ENCODE measurements at regions not wholly inside any gene's neighbourhood (a gene's known extent, or its start where the extent isn't known, plus 50 kb on each side); places are given as distances from the start of the nearest gene placed in this dataset.

GRCh38 chr1:193498088-193498655 lies 311.8 kb upstream of the B3GALT2 start:
- Histone ChIP-seq H3K27me3 (no peaks in the 10 kb centered on the region), H3K4me3 (no peak overlapping the region), H3K4me1 (no peaks in the 10 kb centered on the region), H3K9me3 (no peaks in the 10 kb centered on the region), H3K36me3 (no peaks in the 10 kb centered on the region), H3K27ac (no peak overlapping the region)
- TF ChIP-seq EP300 (IDR thresholded peaks at IDR 0.05) = no peak
- TF ChIP-seq, protein P1, sequence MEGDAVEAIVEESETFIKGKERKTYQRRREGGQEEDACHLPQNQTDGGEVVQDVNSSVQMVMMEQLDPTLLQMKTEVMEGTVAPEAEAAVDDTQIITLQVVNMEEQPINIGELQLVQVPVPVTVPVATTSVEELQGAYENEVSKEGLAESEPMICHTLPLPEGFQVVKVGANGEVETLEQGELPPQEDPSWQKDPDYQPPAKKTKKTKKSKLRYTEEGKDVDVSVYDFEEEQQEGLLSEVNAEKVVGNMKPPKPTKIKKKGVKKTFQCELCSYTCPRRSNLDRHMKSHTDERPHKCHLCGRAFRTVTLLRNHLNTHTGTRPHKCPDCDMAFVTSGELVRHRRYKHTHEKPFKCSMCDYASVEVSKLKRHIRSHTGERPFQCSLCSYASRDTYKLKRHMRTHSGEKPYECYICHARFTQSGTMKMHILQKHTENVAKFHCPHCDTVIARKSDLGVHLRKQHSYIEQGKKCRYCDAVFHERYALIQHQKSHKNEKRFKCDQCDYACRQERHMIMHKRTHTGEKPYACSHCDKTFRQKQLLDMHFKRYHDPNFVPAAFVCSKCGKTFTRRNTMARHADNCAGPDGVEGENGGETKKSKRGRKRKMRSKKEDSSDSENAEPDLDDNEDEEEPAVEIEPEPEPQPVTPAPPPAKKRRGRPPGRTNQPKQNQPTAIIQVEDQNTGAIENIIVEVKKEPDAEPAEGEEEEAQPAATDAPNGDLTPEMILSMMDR (IDR thresholded peaks at IDR 0.05) = no peak
- no peak for TF ChIP-seq POLR2A (IDR thresholded peaks at IDR 0.05)
- WGBS, 2 donors = 32 to 45% methylated on average over 7 of the region's 7 CpGs
- no peak for DNase-seq (ENCODE audit: low spot score in 2 of 2)

DNA sequence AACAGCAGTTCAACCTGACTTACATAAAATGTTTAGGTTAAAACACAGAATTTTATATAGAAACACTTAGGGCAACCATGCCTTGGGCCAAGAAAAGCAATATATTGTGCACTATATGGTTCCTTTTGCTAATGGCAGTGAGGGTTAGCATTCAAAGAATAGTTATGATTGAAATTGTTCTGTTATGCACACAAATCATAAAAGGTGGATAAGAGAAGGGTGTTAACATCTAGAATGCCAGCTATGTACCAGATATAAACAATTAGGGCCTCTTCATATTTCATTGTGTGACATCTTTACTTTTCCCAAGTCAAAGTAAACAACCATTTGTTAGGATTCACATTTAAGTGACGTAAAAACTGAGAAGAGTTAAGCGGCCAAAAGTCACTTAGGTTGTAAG lies 308.0 kb upstream of the B3GALT2 start:
- Histone ChIP-seq H3K4me3 (no peak overlapping the region), H3K4me1 (no peaks in the 10 kb centered on the region), H3K27ac (no peak overlapping the region), H3K27me3 (no peaks in the 10 kb centered on the region), H3K36me3 (no peaks in the 10 kb centered on the region), H3K9me3 (peaks cover 0 to 9% (median 0%) of the 10 kb centered on the region in 4 donors)
- DNase-seq (ENCODE audit: low spot score in 2 of 2) = no peak
- WGBS, 2 donors = 41 to 42% methylated on average over 2 of the region's 2 CpGs
- TF ChIP-seq EP300 (IDR thresholded peaks at IDR 0.05) (no peak), POLR2A (IDR thresholded peaks at IDR 0.05) (no peak)
- TF ChIP-seq, protein P1 (IDR thresholded peaks at IDR 0.05) = no peak

DNA sequence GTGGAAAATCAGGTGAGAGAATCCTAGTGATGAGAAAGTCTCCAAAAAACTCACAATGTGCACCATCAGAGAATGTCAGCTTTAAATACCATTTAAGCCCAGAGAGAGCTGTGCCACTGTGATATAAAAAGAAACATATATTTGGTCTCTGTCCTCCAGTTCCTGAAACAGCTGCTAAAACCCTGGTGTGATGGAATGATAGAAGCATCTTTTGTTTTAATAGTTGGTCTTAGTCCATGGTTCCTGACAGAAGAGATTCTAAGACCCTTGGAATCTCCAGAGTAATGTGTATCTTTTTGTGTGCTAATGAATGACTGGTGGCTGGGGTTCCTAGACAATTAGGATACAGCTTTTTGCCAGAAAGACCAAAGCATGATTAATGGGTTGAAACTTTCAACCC lies 302.8 kb upstream of the B3GALT2 start:
- Histone ChIP-seq H3K9me3 (peaks cover 0 to 9% (median 0%) of the 10 kb centered on the region in 4 donors), H3K27me3 (no peaks in the 10 kb centered on the region), H3K36me3 (no peaks in the 10 kb centered on the region), H3K4me1 (peaks cover 0 to 4% (median 0%) of the 10 kb centered on the region in 4 donors), H3K27ac (no peak overlapping the region), H3K4me3 (no peak overlapping the region)
- no peak for DNase-seq (ENCODE audit: low spot score in 2 of 2)
- TF ChIP-seq POLR2A (IDR thresholded peaks at IDR 0.05) (no peak), EP300 (IDR thresholded peaks at IDR 0.05) (no peak)

- H3K27ac ChIP-seq = no peak overlapping the region
- peaks cover 0 to 4% (median 0%) of the 10 kb centered on the region in 4 donors for H3K4me1 ChIP-seq
- 87% methylated on average over 3 of the region's 3 CpGs for WGBS, 2 donors
- no peaks in the 10 kb centered on the region for H3K36me3 ChIP-seq
- no peak overlapping the region for H3K4me3 ChIP-seq
- peaks cover 0 to 9% (median 0%) of the 10 kb centered on the region in 4 donors for H3K9me3 ChIP-seq
- H3K27me3 ChIP-seq = no peaks in the 10 kb centered on the region
- DNase-seq (ENCODE audit: low spot score in 2 of 2) = no peak
- TF ChIP-seq, protein P1 (IDR thresholded peaks at IDR 0.05) = no peak
- no peak for TF ChIP-seq POLR2A (IDR thresholded peaks at IDR 0.05)
- TF ChIP-seq EP300 (IDR thresholded peaks at IDR 0.05) = no peak
Measured at GRCh38 chr1:193487722-193488121, 301.3 kb upstream of the B3GALT2 start.

DNA sequence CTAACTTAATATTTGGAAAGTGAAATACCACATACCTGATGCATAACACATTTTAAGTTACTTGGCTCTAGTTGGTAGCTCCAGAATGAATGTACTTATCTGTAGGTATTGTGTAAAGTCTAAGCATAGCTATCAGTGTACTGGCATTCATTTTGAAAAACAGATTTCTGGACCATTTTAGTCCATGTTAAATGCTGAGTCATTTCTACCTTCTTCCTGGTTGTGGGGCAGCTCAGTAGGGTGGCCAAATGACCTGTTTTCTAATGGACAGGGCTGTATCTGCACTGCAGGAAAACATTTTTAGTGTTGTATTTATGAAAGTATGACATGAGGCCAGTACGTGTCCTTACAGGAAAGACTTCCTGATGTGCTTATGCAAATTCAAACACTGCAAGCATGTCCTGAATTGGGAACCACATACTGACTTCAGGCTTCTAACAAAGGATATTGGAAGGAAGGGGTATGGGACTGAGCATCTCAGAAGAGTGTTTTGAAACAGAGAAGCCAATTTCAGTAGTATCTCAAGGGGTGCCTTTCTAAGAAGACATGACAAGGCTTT lies 300.3 kb upstream of the B3GALT2 start:
- Histone ChIP-seq H3K27me3 (no peaks in the 10 kb centered on the region), H3K9me3 (peaks cover 0 to 9% (median 0%) of the 10 kb centered on the region in 4 donors), H3K4me3 (no peak overlapping the region), H3K4me1 (peaks cover 0 to 4% (median 0%) of the 10 kb centered on the region in 4 donors), H3K27ac (no peak overlapping the region), H3K36me3 (no peaks in the 10 kb centered on the region)
- TF ChIP-seq, protein P1 (IDR thresholded peaks at IDR 0.05) = no peak
- TF ChIP-seq EP300 (IDR thresholded peaks at IDR 0.05) (no peak), POLR2A (IDR thresholded peaks at IDR 0.05) (no peak)
- DNase-seq (ENCODE audit: low spot score in 2 of 2) = no peak
- WGBS, 2 donors = 38 to 46% methylated on average over 1 of the region's 1 CpG
